AG09309 (cell line): ENCODE measurements at regions not wholly inside any gene's neighbourhood (a gene's known extent, or its start where the extent isn't known, plus 50 kb on each side); places are given as distances from the start of the nearest gene placed in this dataset.

ENCODE experiments used
- DNase-seq: peaks from one replicate; pipeline ENCODE4 v3.0.0-alpha.2; 2010; ENCODE audit warnings: low read depth
- H3K4me3 ChIP-seq: 2 replicates; pipeline ENCODE4 v1.5.1; 2011; ENCODE audit warnings: mild to moderate bottlenecking, low read depth, low read length, moderate library complexity; ENCODE audit not compliant: control insufficient read depth
- CTCF ChIP-seq: IDR thresholded peaks from 2 replicates; pipeline ENCODE4 v1.5.1; 2011; ENCODE audit warnings: mild to moderate bottlenecking, low read depth, low read length, inconsistent platforms; ENCODE audit not compliant: insufficient read depth, control insufficient read depth; ENCODE audit errors: missing control alignments

- TF ChIP-seq CTCF = no peak
- DNase-seq = no peak
- H3K4me3 ChIP-seq = no peak overlapping the region
Measured at GRCh38 chr2:62440281-62440946, 65.6 kb downstream of the TMEM17 start.

- no peak for DNase-seq
- TF ChIP-seq CTCF = no peak
- H3K4me3 ChIP-seq = no peak overlapping the region
Measured at GRCh38 chr2:62439425-62439824, 66.6 kb downstream of the TMEM17 start.

GRCh38 chr2:62437785-62438184, 68.2 kb downstream of the TMEM17 start:
- no peak for DNase-seq
- no peak for TF ChIP-seq CTCF

GRCh38 chr2:62435720-62436119, 70.3 kb downstream of the TMEM17 start:
- H3K4me3 ChIP-seq = no peak overlapping the region
- no peak for DNase-seq
- no peak for TF ChIP-seq CTCF

More at GRCh38 chr2:62437785-62438184, 68.2 kb downstream of the TMEM17 start:
- H3K4me3 ChIP-seq = no peak overlapping the region

- no peak for TF ChIP-seq CTCF
- DNase-seq = no peak
Measured at GRCh38 chr2:62432407-62432806, 73.6 kb downstream of the TMEM17 start.

GRCh38 chr2:62431512-62431911, 74.5 kb downstream of the TMEM17 start:
- DNase-seq = no peak

More at GRCh38 chr2:62432407-62432806, 73.6 kb downstream of the TMEM17 start:
- H3K4me3 ChIP-seq = no peak overlapping the region

More at GRCh38 chr2:62431512-62431911, 74.5 kb downstream of the TMEM17 start:
- H3K4me3 ChIP-seq = no peak overlapping the region
- TF ChIP-seq CTCF = no peak
